GM19035 (cell line): ENCODE measurements at regions not wholly inside any gene's neighbourhood (a gene's known extent, or its start where the extent isn't known, plus 50 kb on each side); places are given as distances from the start of the nearest gene placed in this dataset.

Experiments used
- ATAC-seq: cut with Tn5 transposase; IDR thresholded peaks from one replicate; pipeline ENCODE4 v1.9.1; 2021; ENCODE audit not compliant: unreplicated experiment

GRCh38 chr5:174159327-174160114 is 114.0 kb downstream of the NSG2 start:
- no peak for ATAC-seq

GRCh38 chr5:174165406-174165805 is 119.9 kb downstream of the NSG2 start:
- ATAC-seq, result no peak

GRCh38 chr5:174166231-174167079 is 120.9 kb downstream of the NSG2 start:
- ATAC-seq, result no peak

- no peak for ATAC-seq
Measured at GRCh38 chr5:174167080-174167910, 121.8 kb downstream of the NSG2 start.

GRCh38 chr5:174172152-174172551 is 126.6 kb downstream of the NSG2 start:
- ATAC-seq, result no peak

GRCh38 chr5:174172566-174172965 is 127.1 kb downstream of the NSG2 start:
- no peak for ATAC-seq

GRCh38 chr5:174173766-174174165 is 128.3 kb downstream of the NSG2 start:
- no peak for ATAC-seq

GRCh38 chr5:174175716-174176268 is 130.3 kb downstream of the NSG2 start:
- ATAC-seq, result no peak

- no peak for ATAC-seq
Measured at GRCh38 chr5:174176511-174176910, 131.0 kb downstream of the NSG2 start.

GRCh38 chr5:174177531-174177930 is 132.0 kb downstream of the NSG2 start:
- ATAC-seq, result no peak

GRCh38 chr5:174177976-174178605 is 132.6 kb downstream of the NSG2 start:
- ATAC-seq, result no peak

- ATAC-seq, result no peak
Measured at GRCh38 chr5:174180639-174181038, 135.1 kb downstream of the NSG2 start.

GRCh38 chr5:174182111-174182510 is 136.6 kb downstream of the NSG2 start:
- no peak for ATAC-seq

- ATAC-seq, result no peak
Measured at GRCh38 chr5:174183701-174184100, 138.2 kb downstream of the NSG2 start.

- ATAC-seq, result no peak
Measured at GRCh38 chr5:174185506-174185905, 140.0 kb downstream of the NSG2 start.

GRCh38 chr5:174186096-174186695 is 140.7 kb downstream of the NSG2 start:
- ATAC-seq, result no peak

GRCh38 chr5:174187001-174187400 is 141.5 kb downstream of the NSG2 start:
- ATAC-seq, result no peak

- no peak for ATAC-seq
Measured at GRCh38 chr5:174187481-174187880, 142.0 kb downstream of the NSG2 start.

- ATAC-seq, result no peak
Measured at GRCh38 chr5:174188295-174188694, 142.8 kb downstream of the NSG2 start.
